Stimulated activated naive B cell treated with anti-CD40 and anti-IgM and Interleukin-4, amounts not matched to agents 10 μg/mL and 1 μg/mL and 100 μg/mL, for 72 hours (primary cell): ENCODE measurements at regions not wholly inside any gene's neighbourhood (a gene's known extent, or its start where the extent isn't known, plus 50 kb on each side); places are given as distances from the start of the nearest gene placed in this dataset.

Experiments used
- ATAC-seq, 2 donors: fragments of 150-1000 bp; cut with Tn5 transposase; replicated peaks; 2 replicates each; pipeline ENCODE4 v1.10.0; 2021; ENCODE audit warnings: moderate library complexity in 1 of 2
- DNase-seq: peaks from one replicate; pipeline ENCODE4 v3.0.0; 2021
- H3K27ac Mint-ChIP-seq: one replicate; pipeline ENCODE4 v1.8.0; 2022; ENCODE audit warnings: mild to moderate bottlenecking, mixed read lengths
- H3K27me3 Mint-ChIP-seq, 2 donors: one replicate each; pipeline ENCODE4 v1.8.0; 2022; ENCODE audit warnings: mixed read lengths in 2 of 2
- H3K36me3 Mint-ChIP-seq, 2 donors: one replicate each; pipeline ENCODE4 v1.8.0; 2022; ENCODE audit warnings: mixed read lengths in 2 of 2, mild to moderate bottlenecking in 1 of 2
- H3K4me1 Mint-ChIP-seq, 2 donors: one replicate each; pipeline ENCODE4 v1.8.0; 2022; ENCODE audit warnings: mixed read lengths in 2 of 2, mild to moderate bottlenecking in 1 of 2
- H3K4me3 Mint-ChIP-seq, 2 donors: one replicate each; pipeline ENCODE4 v1.8.0; 2022; ENCODE audit warnings: mild to moderate bottlenecking in 2 of 2, mixed read lengths in 2 of 2, moderate library complexity in 1 of 2
- H3K9me3 Mint-ChIP-seq, 2 donors: one replicate each; pipeline ENCODE4 v1.8.0; 2022; ENCODE audit warnings: mixed read lengths in 2 of 2, mild to moderate bottlenecking in 1 of 2

- H3K36me3 Mint-ChIP-seq: no peaks in the 10 kb centered on the region
- H3K4me1 Mint-ChIP-seq: no peaks in the 10 kb centered on the region
- no peaks in the 10 kb centered on the region for H3K9me3 Mint-ChIP-seq
- H3K4me3 Mint-ChIP-seq: no peak overlapping the region
- no peak for ATAC-seq
- DNase-seq: no peak
- no peaks in the 10 kb centered on the region for H3K27me3 Mint-ChIP-seq
- no peak overlapping the region for H3K27ac Mint-ChIP-seq
Observed at GRCh38 chr2:120818441-120818920, 82.8 kb downstream of the GLI2 start.

DNA sequence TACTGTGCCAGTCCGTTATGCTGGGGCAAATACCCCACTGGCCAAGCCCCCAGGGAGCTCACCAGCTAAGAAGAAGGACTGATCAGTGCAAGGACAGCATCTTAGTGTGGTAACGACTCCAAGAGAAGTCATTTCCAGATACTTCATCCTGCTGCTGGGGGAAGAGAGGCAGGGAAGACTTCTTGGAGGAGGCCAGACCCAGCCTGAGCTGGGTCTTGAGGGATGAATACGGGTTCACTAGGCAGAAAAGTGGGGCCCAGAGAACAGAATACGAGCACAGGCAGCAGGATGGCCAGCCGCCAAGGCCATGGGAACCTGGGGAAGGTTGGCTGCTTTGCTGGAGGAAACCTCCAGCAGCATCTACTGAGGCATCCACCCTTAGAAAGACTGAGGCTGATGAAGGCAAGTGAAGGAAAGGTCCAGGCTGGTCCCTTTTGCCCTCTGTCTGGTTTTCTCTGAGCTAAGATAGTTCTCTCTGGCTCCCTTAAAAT is 84.1 kb downstream of the GLI2 start:
- H3K4me1 Mint-ChIP-seq: no peaks in the 10 kb centered on the region
- H3K36me3 Mint-ChIP-seq: no peaks in the 10 kb centered on the region
- no peaks in the 10 kb centered on the region for H3K9me3 Mint-ChIP-seq

GRCh38 chr2:120820263-120820952 is 84.7 kb downstream of the GLI2 start:
- peak overlapping the region; percentile 25 for H3K27ac Mint-ChIP-seq

More for the DNA sequence above, 84.1 kb downstream of the GLI2 start:
- no peaks in the 10 kb centered on the region for H3K27me3 Mint-ChIP-seq
- no peak overlapping the region for H3K4me3 Mint-ChIP-seq
- DNase-seq (no peak), ATAC-seq (no peak)
- peak overlapping the region; percentile 25 for H3K27ac Mint-ChIP-seq

GRCh38 chr2:120820953-120821279 is 85.2 kb downstream of the GLI2 start:
- Mint-ChIP-seq H3K27me3 (no peaks in the 10 kb centered on the region), H3K36me3 (no peaks in the 10 kb centered on the region), H3K9me3 (no peaks in the 10 kb centered on the region), H3K4me3 (no peak overlapping the region), H3K27ac (no peak overlapping the region), H3K4me1 (no peaks in the 10 kb centered on the region)
- ATAC-seq (no peak), DNase-seq (no peak)

More at GRCh38 chr2:120820263-120820952, 84.7 kb downstream of the GLI2 start:
- no peaks in the 10 kb centered on the region for H3K27me3 Mint-ChIP-seq
- H3K4me3 Mint-ChIP-seq: no peak overlapping the region
- ATAC-seq (no peak), DNase-seq (no peak)
- no peaks in the 10 kb centered on the region for H3K36me3 Mint-ChIP-seq
- no peaks in the 10 kb centered on the region for H3K4me1 Mint-ChIP-seq
- H3K9me3 Mint-ChIP-seq: no peaks in the 10 kb centered on the region

- Mint-ChIP-seq H3K9me3 (no peaks in the 10 kb centered on the region), H3K4me3 (no peak overlapping the region), H3K4me1 (no peaks in the 10 kb centered on the region), H3K27ac (no peak overlapping the region), H3K36me3 (no peaks in the 10 kb centered on the region), H3K27me3 (no peaks in the 10 kb centered on the region)
- DNase-seq (no peak), ATAC-seq (no peak)
Observed at GRCh38 chr2:120821446-120822160, 85.9 kb downstream of the GLI2 start.

DNA sequence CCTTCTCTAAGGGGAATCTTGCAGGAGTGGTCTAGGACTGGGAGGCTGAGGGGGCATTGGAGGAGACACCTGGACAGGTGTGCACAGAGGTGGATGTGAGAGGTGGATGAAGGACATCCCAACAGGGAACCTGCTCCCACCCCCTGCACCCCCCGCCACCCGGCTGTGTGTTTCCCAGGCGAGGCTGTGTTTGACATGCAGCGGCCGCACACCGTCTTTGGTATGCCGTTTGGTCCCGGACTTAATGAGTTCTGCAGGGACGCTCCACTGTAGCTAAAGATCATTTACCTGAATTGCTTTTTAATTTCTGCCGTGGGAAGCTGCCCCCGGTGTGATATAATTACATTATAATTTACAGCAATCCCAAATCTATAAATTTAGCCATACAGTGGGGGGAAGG is 87.3 kb downstream of the GLI2 start:
- no peaks in the 10 kb centered on the region for H3K27me3 Mint-ChIP-seq
- DNase-seq (no peak), ATAC-seq (no peak)
- H3K27ac Mint-ChIP-seq: no peak overlapping the region
- no peak overlapping the region for H3K4me3 Mint-ChIP-seq
- H3K36me3 Mint-ChIP-seq: no peaks in the 10 kb centered on the region
- H3K9me3 Mint-ChIP-seq: no peaks in the 10 kb centered on the region
- no peaks in the 10 kb centered on the region for H3K4me1 Mint-ChIP-seq

DNA sequence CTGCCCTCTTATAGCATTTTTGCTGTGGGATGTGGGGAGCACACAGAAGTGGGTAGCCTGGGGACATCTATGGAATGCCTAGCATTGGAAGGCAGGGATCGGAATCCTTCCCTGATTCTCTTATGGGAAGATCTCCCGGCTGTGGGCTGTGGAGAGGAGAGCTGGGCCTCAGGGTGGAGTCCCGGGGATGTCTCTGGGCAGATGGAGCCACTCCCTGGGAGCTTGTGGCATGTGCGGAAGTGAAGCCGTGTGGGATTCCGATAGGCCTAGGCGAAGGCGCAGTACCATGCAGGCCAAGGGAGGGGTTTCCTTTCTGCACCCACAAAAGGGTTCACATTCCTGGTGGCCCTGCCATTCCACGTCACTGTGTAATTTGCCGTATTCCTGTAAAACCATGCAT is 87.9 kb downstream of the GLI2 start:
- H3K4me3 Mint-ChIP-seq: no peak overlapping the region
- H3K9me3 Mint-ChIP-seq: no peaks in the 10 kb centered on the region
- no peak overlapping the region for H3K27ac Mint-ChIP-seq
- no peak for ATAC-seq
- no peak for DNase-seq
- no peaks in the 10 kb centered on the region for H3K4me1 Mint-ChIP-seq
- H3K36me3 Mint-ChIP-seq: no peaks in the 10 kb centered on the region
- no peaks in the 10 kb centered on the region for H3K27me3 Mint-ChIP-seq

GRCh38 chr2:120824246-120824645 is 88.6 kb downstream of the GLI2 start:
- Mint-ChIP-seq H3K27ac (no peak overlapping the region), H3K36me3 (no peaks in the 10 kb centered on the region), H3K4me3 (no peak overlapping the region), H3K4me1 (no peaks in the 10 kb centered on the region), H3K9me3 (no peaks in the 10 kb centered on the region), H3K27me3 (no peaks in the 10 kb centered on the region)
- ATAC-seq: no peak
- DNase-seq: no peak

DNA sequence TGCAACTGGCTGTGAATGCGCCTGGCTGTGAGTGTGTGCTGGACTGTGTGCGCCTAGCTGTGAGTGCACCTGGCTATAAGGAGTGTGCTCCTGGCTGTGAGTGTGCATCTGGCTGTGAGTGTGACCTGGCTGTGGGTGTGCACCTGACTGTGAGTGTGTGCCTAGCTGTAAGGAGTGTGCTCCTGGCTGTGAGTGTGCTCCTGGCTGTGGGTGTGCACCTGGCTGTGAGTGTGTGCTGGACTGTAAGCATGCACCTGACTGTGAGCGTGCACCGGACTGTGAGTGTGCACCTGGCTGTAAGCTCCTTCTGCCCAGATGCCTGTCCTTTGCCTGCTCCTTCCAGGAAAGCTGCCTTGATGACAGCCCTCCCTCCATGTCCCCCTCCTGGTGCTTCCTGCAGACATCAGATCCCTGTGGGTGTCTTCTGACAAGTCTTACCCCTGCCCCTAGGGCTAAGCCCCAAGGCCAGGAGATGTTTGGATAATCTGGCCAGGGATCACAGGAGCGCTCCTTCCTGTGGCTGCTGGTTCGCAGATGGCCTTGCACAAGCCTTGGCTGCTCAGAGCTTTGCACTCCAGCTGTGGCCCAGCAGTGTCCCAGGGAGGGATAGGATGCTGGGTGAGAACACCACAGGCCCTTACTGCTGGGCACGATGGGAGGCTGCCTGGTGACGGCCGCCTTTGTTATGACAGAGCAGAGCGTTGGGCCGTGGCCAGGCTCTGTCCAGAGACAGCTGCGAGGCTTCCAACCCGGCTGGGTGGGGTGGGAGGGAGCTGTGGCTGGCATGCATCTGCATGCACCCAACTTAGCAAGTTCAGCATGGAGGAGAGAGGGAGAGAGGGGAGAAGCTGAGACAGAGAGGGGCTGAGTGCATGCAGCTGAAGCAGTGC is 89.9 kb downstream of the GLI2 start:
- Mint-ChIP-seq H3K27ac (no peak overlapping the region), H3K36me3 (no peaks in the 10 kb centered on the region), H3K9me3 (no peaks in the 10 kb centered on the region), H3K4me3 (no peak overlapping the region), H3K27me3 (no peaks in the 10 kb centered on the region), H3K4me1 (no peaks in the 10 kb centered on the region)
- ATAC-seq (peak in 1 of 2 donors; percentile 19), DNase-seq (no peak)

- H3K4me3 Mint-ChIP-seq: no peak overlapping the region
- no peaks in the 10 kb centered on the region for H3K9me3 Mint-ChIP-seq
- no peaks in the 10 kb centered on the region for H3K27me3 Mint-ChIP-seq
Observed at GRCh38 chr2:120826260-120826648, 90.6 kb downstream of the GLI2 start.

DNA sequence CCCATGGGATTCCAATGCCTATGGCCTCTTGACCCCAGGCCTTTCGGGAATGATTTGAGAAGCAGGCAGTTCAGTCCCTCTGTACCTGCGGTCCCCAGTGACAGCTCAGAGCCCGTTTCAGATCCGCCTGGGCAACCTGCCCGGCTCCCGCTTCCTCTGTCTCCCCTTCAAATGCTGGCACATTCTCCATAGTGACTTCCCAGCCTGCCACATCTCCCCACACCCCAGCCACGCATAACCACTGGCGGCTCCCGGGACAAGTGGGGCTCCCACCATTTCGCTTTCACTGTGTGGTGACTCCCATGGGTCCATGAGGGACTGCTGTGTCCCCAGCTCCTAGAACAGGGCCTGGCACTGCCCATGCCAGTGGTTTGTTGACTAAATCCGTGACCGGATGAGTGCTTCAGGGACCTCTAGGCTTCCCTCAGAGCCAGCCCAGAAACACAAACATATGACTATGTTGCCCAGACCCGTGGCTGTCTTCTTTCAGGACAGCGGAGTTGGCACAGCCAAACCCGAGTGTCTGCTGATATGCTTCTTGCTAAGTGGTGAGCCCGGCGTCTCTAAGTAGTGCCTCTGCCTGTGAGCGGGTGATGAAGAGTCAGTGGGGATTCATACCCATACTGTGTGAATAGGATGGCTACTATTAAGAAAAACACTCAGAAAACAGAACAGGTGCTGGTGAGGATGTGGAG is 91.2 kb downstream of the GLI2 start:
- no peaks in the 10 kb centered on the region for H3K4me1 Mint-ChIP-seq
- H3K27me3 Mint-ChIP-seq: no peaks in the 10 kb centered on the region
- no peaks in the 10 kb centered on the region for H3K36me3 Mint-ChIP-seq
- no peak overlapping the region for H3K27ac Mint-ChIP-seq
- DNase-seq: no peak
- no peak overlapping the region for H3K4me3 Mint-ChIP-seq
- ATAC-seq: no peak
- H3K9me3 Mint-ChIP-seq: no peaks in the 10 kb centered on the region

More at GRCh38 chr2:120826260-120826648, 90.6 kb downstream of the GLI2 start:
- H3K27ac Mint-ChIP-seq: no peak overlapping the region
- H3K36me3 Mint-ChIP-seq: no peaks in the 10 kb centered on the region
- no peak for ATAC-seq
- no peak for DNase-seq
- no peaks in the 10 kb centered on the region for H3K4me1 Mint-ChIP-seq

DNA sequence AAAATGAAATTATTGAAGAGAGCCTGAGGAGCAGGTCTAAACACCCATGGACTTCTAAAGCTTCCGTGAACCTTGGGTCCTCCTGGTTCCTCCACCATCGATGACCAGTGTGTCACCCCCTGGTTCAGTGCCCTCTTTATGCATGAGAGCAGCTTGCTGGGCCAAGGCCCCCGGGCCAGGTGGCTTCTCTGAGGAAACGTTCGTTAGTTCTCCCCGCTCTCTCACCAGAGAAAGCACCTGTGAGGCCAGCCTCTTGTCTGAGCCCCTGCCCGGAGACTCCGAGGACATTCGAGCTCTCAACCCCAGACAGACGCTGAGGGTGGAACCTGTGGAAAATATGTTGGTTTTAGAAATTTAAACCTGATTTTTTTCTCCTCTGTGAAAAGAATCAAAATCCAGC is 92.4 kb downstream of the GLI2 start:
- H3K36me3 Mint-ChIP-seq: no peaks in the 10 kb centered on the region
- H3K27ac Mint-ChIP-seq: no peak overlapping the region
- no peaks in the 10 kb centered on the region for H3K4me1 Mint-ChIP-seq
- no peaks in the 10 kb centered on the region for H3K27me3 Mint-ChIP-seq
- no peak overlapping the region for H3K4me3 Mint-ChIP-seq
- DNase-seq: no peak
- ATAC-seq: no peak
- H3K9me3 Mint-ChIP-seq: no peaks in the 10 kb centered on the region

- Mint-ChIP-seq H3K27ac (no peak overlapping the region), H3K36me3 (no peaks in the 10 kb centered on the region), H3K27me3 (no peaks in the 10 kb centered on the region), H3K4me1 (no peaks in the 10 kb centered on the region), H3K4me3 (no peak overlapping the region), H3K9me3 (no peaks in the 10 kb centered on the region)
- ATAC-seq: no peak
- DNase-seq: no peak
Observed at GRCh38 chr2:120828829-120829632, 93.4 kb downstream of the GLI2 start.
